Middle frontal gyrus (tissue), 1 donor: ENCODE measurements at regions not wholly inside any gene's neighbourhood (a gene's known extent, or its start where the extent isn't known, plus 50 kb on each side); places are given as distances from the start of the nearest gene placed in this dataset.

Experiments
- DNase-seq: peaks from one replicate; pipeline ENCODE4 v3.0.0-alpha.2; 2015; ENCODE audit warnings: low spot score; ENCODE audit errors: extremely low spot score

DNA sequence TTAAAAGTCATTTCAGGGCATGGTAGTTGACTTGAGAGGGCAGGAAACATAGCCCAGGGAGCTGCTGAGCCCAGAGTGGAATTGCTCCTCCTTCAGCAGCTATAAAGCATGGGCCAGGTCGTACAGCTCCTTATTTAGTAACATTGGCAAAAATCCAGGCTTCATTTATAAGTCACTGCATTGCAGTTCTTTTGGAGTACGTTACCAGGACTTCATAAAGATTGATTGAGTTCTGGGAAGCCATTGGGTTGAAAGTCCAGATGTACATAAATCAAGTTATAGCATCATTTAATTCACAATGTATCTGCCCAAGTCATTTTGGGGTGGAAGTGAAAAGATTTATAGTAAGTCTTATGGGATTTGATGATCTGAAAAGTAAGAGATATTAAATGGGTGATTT lies 53.0 kb upstream of the ANKEF1 start:
- DNase-seq, result no peak

- DNase-seq, result peak; percentile 77
These were observed 56.3 kb upstream of the ANKEF1 start for GRCh38 chr20:9978397-9979004.

- no peak for DNase-seq
These were observed 57.2 kb upstream of the ANKEF1 start for GRCh38 chr20:9977629-9978028.

- no peak for DNase-seq
These were observed 60.5 kb upstream of the ANKEF1 start for GRCh38 chr20:9974324-9974723.

DNA sequence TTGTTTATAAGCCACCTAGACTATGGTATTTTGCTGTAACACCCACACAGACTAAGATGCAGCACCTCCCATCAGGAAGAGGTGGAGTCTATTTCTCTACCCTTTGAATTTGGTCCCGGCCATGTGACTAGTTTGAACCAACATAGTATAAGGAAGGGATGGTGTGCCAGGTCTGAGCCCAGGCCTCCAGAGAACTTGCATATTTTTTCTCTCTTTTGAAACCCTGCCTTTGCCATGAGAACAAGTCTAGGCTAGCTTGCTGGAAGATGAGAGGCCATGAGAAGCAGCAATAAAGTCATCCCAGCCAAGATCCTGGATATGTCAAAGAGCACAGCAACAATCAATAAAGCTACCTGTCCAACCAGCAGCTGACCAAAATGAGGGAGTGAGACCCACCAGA lies 63.0 kb upstream of the ANKEF1 start:
- DNase-seq, result no peak

GRCh38 chr20:9969626-9970025 lies 65.2 kb upstream of the ANKEF1 start:
- DNase-seq, result no peak

- DNase-seq, result no peak
These were observed 66.8 kb upstream of the ANKEF1 start for GRCh38 chr20:9968015-9968414.

DNA sequence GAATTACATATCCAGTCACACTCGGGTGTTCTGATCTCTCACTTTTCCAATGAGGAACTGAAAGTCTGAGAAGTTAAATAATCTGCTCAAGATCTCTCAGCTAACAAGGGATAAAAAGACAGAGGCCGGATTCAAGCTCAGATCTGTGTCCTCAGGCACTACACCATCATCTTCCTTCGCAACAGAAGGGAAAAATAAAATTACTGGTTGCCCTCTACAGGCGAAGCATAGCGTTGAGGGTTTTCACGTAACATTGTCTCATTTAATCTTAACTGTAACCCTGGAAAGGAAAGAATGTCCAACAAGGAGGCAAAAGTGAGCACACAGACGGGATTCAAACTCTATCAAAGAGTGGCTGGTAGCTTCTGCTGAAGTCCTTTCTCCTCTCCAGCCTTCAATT lies 67.8 kb upstream of the ANKEF1 start:
- peak; percentile 12 for DNase-seq

DNA sequence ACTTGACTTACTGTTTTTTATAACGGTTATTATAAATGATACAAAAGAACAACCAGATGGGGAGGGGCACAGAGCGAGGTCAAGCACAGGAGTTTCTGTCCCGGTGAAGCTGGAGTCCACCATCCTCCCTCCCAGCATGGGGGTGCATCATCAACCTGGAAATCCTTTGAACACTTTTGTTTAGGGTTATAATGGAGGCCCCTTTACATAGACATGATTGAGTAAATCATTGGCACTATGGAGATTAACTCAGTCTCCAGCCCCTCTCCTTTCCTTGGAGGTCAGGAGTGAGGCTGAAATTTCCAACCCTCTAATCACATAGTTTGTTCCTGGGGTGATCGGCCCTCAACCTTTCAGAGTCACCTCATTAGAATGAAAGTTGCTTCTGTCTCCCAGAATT lies 71.8 kb upstream of the ANKEF1 start:
- no peak for DNase-seq

DNA sequence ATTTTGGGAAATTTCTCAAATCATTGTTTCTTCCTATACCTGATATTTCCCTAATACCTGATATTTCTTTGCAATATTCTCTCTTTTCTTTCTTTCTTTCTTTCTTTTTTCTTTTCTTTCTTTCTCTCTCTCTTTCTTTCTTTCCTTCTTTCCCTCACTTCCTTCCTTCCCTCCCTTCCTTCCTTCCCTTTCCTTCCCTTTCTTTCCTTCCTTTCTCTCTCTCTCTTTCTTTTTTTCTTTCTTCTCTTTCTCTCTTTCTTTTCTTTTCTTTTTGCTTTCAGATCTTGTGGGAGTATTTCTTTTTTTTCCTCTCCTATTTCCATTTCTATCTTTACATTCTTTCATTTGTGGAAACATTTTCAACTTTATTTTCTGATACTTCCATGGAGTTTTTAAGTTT lies 76.1 kb upstream of the ANKEF1 start:
- DNase-seq, result no peak

GRCh38 chr20:9955646-9956045 lies 79.1 kb upstream of the ANKEF1 start:
- DNase-seq, result no peak

DNA sequence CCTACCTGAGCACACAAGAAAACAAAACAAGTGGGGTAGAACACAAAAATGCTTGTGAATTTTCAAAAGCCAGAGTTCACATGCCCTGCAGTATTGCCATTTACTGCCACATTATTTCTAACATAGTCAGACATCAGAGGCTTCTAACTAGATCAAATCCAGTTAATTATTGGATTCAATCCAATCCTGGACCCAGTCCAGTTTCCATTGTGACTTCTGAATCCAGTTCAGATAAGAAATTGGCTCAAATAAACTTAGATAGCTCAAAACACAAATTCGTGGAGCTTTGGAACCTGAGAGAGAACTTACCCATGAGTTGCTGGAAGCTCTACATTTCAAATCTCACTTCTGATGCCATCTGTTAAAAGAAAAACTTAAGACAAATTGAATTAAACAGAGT lies 85.2 kb upstream of the ANKEF1 start:
- DNase-seq, result no peak

DNA sequence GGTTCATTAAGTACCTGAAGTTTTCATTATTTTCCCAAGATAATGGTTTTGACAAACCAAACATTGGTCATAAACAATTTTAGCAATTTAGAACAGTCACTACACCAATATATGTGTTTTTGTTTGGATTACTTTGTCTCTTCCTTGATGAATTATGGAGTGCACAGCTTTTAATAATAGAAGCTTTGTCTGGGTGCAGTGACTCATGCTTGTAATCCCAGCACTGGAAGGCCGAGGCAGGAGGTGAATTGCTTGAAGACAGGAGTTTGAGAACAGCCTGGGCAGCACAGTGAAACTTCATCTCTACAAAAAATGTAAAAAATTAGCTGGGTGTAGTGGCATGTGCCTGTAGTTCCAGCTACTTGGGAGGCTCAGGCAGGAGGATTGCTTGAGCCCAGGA lies 89.4 kb upstream of the ANKEF1 start:
- DNase-seq, result no peak

- no peak for DNase-seq
These were observed 92.1 kb upstream of the ANKEF1 start for GRCh38 chr20:9942736-9943135.

GRCh38 chr20:9940329-9940728 lies 94.5 kb upstream of the ANKEF1 start:
- no peak for DNase-seq

DNA sequence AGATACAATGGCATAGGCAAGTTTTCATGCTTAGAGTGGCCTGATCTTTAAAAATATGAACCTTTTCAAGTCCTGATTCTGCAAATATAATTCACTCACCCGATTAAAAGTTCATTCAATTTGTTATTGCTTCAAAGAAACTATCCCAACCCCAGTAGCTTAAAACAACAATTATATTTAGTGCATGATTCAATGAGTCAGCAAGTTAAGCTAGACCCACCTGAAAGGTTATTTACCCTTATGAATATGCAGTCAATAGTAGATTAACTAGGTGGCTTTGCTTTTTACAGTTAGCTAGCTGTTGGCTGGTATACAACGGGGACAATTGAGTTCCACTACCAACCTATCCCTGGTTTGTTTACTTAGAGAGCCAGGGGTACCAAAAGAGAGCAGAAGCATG lies 95.6 kb upstream of the ANKEF1 start:
- no peak for DNase-seq

- no peak for DNase-seq
These were observed 96.4 kb upstream of the PAK5 start for GRCh38 chr20:9935285-9935684.

- DNase-seq, result no peak
These were observed 91.3 kb upstream of the PAK5 start for GRCh38 chr20:9930142-9930541.

DNA sequence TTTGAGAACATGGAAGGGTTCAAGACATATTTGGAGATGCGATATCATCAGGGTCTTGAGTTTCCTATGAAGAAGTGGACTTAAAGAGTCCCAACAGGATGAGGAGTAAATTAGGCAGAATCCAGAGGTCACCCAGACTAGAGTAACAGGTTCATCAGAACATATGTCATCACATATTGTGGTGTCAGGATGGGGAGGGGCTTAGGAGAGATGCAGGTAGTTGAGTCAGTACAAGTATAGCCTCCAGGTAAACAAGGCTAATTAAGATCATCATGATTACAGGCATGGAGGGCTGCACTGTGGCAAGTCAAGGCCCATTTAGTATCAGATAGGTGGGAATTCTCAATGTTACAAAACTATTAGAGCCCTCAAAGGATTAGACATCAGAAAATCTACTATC lies 90.1 kb upstream of the PAK5 start:
- no peak for DNase-seq

DNA sequence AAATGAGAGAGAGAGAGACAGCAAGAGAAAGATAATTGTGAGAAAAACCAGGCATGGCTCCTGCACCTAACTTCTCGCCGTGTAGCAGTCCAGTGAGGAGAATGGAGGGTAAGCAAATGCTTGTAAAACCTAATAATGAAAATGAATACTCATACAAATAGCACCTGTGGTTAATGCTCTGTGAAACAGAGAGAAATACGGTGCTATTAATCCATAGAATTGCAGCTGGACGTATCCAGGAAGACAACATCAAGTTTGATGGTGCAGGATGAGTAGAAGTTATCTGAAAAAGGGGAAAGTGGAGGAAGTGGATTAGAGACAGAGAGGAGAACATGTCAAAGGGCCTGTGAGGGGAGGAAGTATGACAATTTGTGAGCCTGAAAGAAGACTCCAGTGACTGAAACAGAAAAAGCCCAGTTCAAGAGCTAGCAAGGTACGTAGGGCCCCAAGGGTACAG lies 89.4 kb upstream of the PAK5 start:
- DNase-seq, result no peak

DNA sequence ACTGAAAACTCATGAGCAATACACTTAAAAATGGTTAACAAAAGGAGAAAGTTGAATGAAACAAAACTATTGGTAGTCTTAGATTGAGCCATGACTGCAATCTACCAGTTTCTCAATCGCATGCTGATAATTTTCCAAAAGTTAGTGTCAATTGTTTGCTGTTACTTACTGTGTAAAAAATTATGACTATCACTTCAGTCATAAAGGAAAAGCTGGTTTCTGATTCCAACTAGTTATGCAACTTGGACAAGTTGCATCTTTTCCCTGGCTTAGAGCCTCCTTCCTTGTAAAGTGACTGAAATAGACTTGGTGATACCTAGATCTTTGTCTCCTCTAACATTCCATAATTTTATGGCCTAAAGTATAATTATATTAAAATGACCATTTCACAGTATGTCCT lies 88.3 kb upstream of the PAK5 start:
- no peak for DNase-seq

- DNase-seq, result no peak
These were observed 87.6 kb upstream of the PAK5 start for GRCh38 chr20:9926476-9926875.

GRCh38 chr20:9926007-9926406 lies 87.1 kb upstream of the PAK5 start:
- no peak for DNase-seq

- no peak for DNase-seq
These were observed 84.8 kb upstream of the PAK5 start for GRCh38 chr20:9923648-9924047.
